HL-60 (cell line): ENCODE measurements at regions not wholly inside any gene's neighbourhood (a gene's known extent, or its start where the extent isn't known, plus 50 kb on each side); places are given as distances from the start of the nearest gene placed in this dataset.

Experiments used
- DNase-seq, 2 experiments: peaks; one replicate each; pipeline ENCODE4 v3.0.0-alpha.2; 2010 to 2020; ENCODE audit warnings: low read depth in 1 of 2, low spot score in 1 of 2
- H3K27ac ChIP-seq: fragments of 250-450 bp; sonication (Bioruptor Pico); replicated peaks from 2 replicates; pipeline ENCODE4 v1.5.1; 2020; ENCODE audit warnings: mild to moderate bottlenecking, moderate library complexity
- H3K27me3 ChIP-seq: fragments of 250-450 bp; sonication (Bioruptor Pico); 2 replicates; pipeline ENCODE4 v1.5.1; 2021; ENCODE audit warnings: mild to moderate bottlenecking, moderate library complexity; ENCODE audit not compliant: insufficient read depth, poor library complexity, severe bottlenecking
- H3K4me3 ChIP-seq: replicated peaks from 2 replicates; pipeline ENCODE4 v1.5.1; 2011; ENCODE audit warnings: mild to moderate bottlenecking, control low read depth, low read length; ENCODE audit not compliant: insufficient read depth
- CTCF ChIP-seq: IDR thresholded peaks from one replicate; pipeline ENCODE4 v1.5.1; 2011; ENCODE audit warnings: low read length, control low read depth, inconsistent platforms; ENCODE audit not compliant: insufficient read depth
- GABPA ChIP-seq: IDR thresholded peaks from 2 replicates; pipeline ENCODE4 v1.6.1; 2012; ENCODE audit warnings: low read depth
- POLR2AphosphoS5 ChIP-seq: IDR thresholded peaks from 2 replicates; pipeline ENCODE4 v1.6.1; 2012; ENCODE audit warnings: low read depth
- REST ChIP-seq: IDR thresholded peaks from 2 replicates; pipeline ENCODE4 v1.6.1; 2012; ENCODE audit warnings: low read depth; ENCODE audit not compliant: insufficient replicate concordance
- SPI1 ChIP-seq: IDR thresholded peaks from 2 replicates; pipeline ENCODE4 v1.6.1; 2012; ENCODE audit warnings: low read depth, mild to moderate bottlenecking, borderline replicate concordance

- no peaks in the 10 kb centered on the region for H3K27me3 ChIP-seq
- no peak overlapping the region for H3K4me3 ChIP-seq
- no peak for TF ChIP-seq REST
- no peak overlapping the region for H3K27ac ChIP-seq
- no peak for DNase-seq
Observed at GRCh38 chr22:27255580-27255979, 546.0 kb downstream of the MN1 start.

- TF ChIP-seq REST: no peak
- TF ChIP-seq SPI1: no peak
- no peak for TF ChIP-seq GABPA
- TF ChIP-seq POLR2AphosphoS5: no peak
- no peak for TF ChIP-seq CTCF
- Histone ChIP-seq H3K27me3 (no peaks in the 10 kb centered on the region), H3K4me3 (no peak overlapping the region), H3K27ac (no peak overlapping the region)
- no peak for DNase-seq
Observed at GRCh38 chr22:27257987-27258386, 543.6 kb downstream of the MN1 start.

- Histone ChIP-seq H3K4me3 (no peak overlapping the region), H3K27me3 (no peaks in the 10 kb centered on the region), H3K27ac (no peak overlapping the region)
- DNase-seq: no peak
- TF ChIP-seq SPI1 (no peak), POLR2AphosphoS5 (no peak)
Observed at GRCh38 chr22:27258616-27259172, 542.9 kb downstream of the MN1 start.

GRCh38 chr22:27259433-27259832 is 542.1 kb downstream of the MN1 start:
- DNase-seq: no peak
- H3K27ac ChIP-seq: no peak overlapping the region
- no peak overlapping the region for H3K4me3 ChIP-seq
- TF ChIP-seq CTCF: no peak
- TF ChIP-seq REST: no peak
- TF ChIP-seq GABPA: no peak
- TF ChIP-seq POLR2AphosphoS5: no peak
- no peak for TF ChIP-seq SPI1
- no peaks in the 10 kb centered on the region for H3K27me3 ChIP-seq
